WERI-Rb-1 (cell line): ENCODE measurements at regions not wholly inside any gene's neighbourhood (a gene's known extent, or its start where the extent isn't known, plus 50 kb on each side); places are given as distances from the start of the nearest gene placed in this dataset.

Experiments
- DNase-seq: peaks from one replicate; pipeline ENCODE4 v3.0.0-alpha.2; 2020
- H3K27ac ChIP-seq: fragments of 250-450 bp; sonication (Bioruptor Pico); 2 replicates; pipeline ENCODE4 v1.5.1; 2020; ENCODE audit warnings: mild to moderate bottlenecking, moderate library complexity
- H3K27me3 ChIP-seq: fragments of 250-450 bp; sonication (Bioruptor Pico); 2 replicates; pipeline ENCODE4 v1.5.1; 2021; ENCODE audit warnings: mild to moderate bottlenecking, low read depth, moderate library complexity; ENCODE audit not compliant: insufficient read depth, severe bottlenecking
- H3K36me3 ChIP-seq: fragments of 250-450 bp; sonication (Bioruptor Pico); 2 replicates; pipeline ENCODE4 v1.5.1; 2020; ENCODE audit warnings: mild to moderate bottlenecking, moderate library complexity
- H3K4me3 ChIP-seq: 2 replicates; pipeline ENCODE4 v1.5.1; 2011; ENCODE audit warnings: low read depth, mild to moderate bottlenecking, control low read depth, low read length
- H3K9me3 ChIP-seq: fragments of 250-450 bp; sonication (Bioruptor Pico); 2 replicates; pipeline ENCODE4 v1.5.1; 2021; ENCODE audit warnings: mild to moderate bottlenecking, moderate library complexity; ENCODE audit not compliant: severe bottlenecking
- TF ChIP-seq, protein P1 (sequence below): IDR thresholded peaks from 2 replicates; pipeline ENCODE4 v1.5.1; 2011; ENCODE audit warnings: low read depth, mild to moderate bottlenecking, control low read depth, inconsistent platforms, low read length

- no peak overlapping the region for H3K4me3 ChIP-seq
Measured at GRCh38 chr1:43073490-43074230, 98.4 kb downstream of the EBNA1BP2 start.

GRCh38 chr1:43072314-43072713, 99.8 kb downstream of the EBNA1BP2 start:
- Histone ChIP-seq H3K27ac (no peak overlapping the region), H3K9me3 (no peaks in the 10 kb centered on the region), H3K4me3 (no peak overlapping the region), H3K36me3 (no peaks in the 10 kb centered on the region), H3K27me3 (no peaks in the 10 kb centered on the region)
- DNase-seq, result no peak
- TF ChIP-seq, protein P1, sequence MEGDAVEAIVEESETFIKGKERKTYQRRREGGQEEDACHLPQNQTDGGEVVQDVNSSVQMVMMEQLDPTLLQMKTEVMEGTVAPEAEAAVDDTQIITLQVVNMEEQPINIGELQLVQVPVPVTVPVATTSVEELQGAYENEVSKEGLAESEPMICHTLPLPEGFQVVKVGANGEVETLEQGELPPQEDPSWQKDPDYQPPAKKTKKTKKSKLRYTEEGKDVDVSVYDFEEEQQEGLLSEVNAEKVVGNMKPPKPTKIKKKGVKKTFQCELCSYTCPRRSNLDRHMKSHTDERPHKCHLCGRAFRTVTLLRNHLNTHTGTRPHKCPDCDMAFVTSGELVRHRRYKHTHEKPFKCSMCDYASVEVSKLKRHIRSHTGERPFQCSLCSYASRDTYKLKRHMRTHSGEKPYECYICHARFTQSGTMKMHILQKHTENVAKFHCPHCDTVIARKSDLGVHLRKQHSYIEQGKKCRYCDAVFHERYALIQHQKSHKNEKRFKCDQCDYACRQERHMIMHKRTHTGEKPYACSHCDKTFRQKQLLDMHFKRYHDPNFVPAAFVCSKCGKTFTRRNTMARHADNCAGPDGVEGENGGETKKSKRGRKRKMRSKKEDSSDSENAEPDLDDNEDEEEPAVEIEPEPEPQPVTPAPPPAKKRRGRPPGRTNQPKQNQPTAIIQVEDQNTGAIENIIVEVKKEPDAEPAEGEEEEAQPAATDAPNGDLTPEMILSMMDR, result no peak

More at GRCh38 chr1:43073490-43074230, 98.4 kb downstream of the EBNA1BP2 start:
- DNase-seq, result peak; percentile 77
- no peaks in the 10 kb centered on the region for H3K27me3 ChIP-seq
- no peaks in the 10 kb centered on the region for H3K9me3 ChIP-seq
- TF ChIP-seq, protein P1, result peak; percentile 76
- peak overlapping the region; percentile 30; the same call in 1 of the 2 replicates for H3K27ac ChIP-seq
- H3K36me3 ChIP-seq, result no peaks in the 10 kb centered on the region

DNA sequence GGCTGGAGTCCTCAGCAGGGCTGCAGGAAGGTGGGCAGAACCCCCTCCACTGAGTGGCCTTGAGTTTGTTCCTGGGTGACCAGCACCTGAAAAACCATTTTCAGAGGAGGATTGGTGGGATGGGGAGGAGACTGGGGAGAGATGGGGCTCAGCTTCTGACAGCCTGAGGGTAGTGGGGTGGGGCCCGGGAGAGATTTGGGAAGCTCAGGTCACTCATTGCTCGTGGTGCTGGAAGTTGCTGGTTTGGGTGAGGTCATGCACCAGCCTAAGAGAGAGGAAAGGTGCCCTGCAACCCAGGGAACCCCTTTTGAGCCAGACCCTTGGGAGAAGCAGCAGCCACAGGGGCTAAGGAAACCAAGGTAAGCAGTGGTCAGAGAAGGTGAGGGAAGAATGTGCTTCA, 100.8 kb downstream of the EBNA1BP2 start:
- Histone ChIP-seq H3K27ac (peak overlapping the region; percentile 88), H3K36me3 (no peaks in the 10 kb centered on the region), H3K9me3 (no peaks in the 10 kb centered on the region), H3K27me3 (no peaks in the 10 kb centered on the region), H3K4me3 (no peak overlapping the region)
- no peak for DNase-seq
- TF ChIP-seq, protein P1, result no peak

DNA sequence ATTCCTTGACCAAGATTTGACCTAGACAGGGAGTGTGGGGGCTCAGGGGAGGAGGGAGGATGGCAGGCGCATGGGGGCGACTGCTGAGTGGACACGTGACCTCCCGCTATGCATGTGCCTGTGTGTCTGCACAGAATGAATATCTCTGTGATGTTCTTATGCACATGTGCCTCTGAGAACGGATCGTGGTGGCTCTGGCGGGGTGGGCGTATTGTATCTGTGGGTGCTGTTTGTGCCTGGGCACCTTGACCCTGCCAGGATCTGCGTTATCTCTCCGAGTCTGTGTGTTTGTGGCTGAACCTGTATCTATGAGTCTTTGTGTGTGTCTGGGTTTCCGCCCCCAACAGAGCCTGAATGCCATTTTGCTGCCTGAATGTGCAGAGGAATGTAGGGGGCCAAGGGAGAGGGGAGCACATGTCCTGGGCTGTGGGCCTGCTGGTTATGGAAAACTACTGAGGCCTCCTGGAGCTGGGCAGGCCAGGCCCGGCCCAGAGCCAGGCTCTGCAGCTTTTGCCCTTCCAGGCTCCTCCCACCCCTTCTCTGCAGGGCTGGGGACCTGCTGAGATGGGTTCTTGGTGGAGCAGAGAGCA, 102.5 kb downstream of the EBNA1BP2 start:
- no peaks in the 10 kb centered on the region for H3K9me3 ChIP-seq
- no peak overlapping the region for H3K4me3 ChIP-seq
- no peaks in the 10 kb centered on the region for H3K36me3 ChIP-seq
- no peaks in the 10 kb centered on the region for H3K27me3 ChIP-seq
- H3K27ac ChIP-seq, result peak overlapping the region; percentile 88
- TF ChIP-seq, protein P1, result no peak
- peak; percentile 35 for DNase-seq

DNA sequence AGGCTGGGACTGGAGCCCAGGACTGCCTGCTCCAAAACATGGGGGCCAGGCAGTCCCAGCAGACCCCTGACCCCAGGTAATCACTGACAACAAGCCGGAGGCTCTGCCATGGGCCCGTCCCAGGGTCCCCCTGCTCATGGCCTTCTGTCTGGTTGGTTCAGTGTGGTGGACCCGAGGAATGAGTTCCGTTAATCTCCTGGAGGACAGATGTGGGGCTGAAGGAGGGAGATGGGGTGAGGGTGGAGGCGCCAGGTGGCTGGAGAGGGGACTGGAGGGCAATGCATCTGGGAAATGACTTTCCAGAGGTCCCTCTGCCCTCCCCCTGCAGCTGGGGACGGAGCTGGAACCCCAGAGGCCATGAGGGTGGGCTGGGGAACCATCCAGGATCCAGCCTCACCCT, 103.2 kb downstream of the EBNA1BP2 start:
- TF ChIP-seq, protein P1, result no peak
- Histone ChIP-seq H3K4me3 (peak overlapping the region; percentile 35), H3K9me3 (no peaks in the 10 kb centered on the region), H3K27ac (peak overlapping the region; percentile 88), H3K27me3 (no peaks in the 10 kb centered on the region), H3K36me3 (no peaks in the 10 kb centered on the region)
- DNase-seq, result peak; percentile 74
